Endothelial cell of umbilical vein (primary cell): ENCODE measurements at regions not wholly inside any gene's neighbourhood (a gene's known extent, or its start where the extent isn't known, plus 50 kb on each side); places are given as distances from the start of the nearest gene placed in this dataset.
A peak's percentile ranks its signal among the peaks of the same experiment; 100 is the strongest.

ENCODE experiments used
- BruUV-seq: library from RNA; stranded (reverse); fragments of 400-500 nt; replicated peaks from 2 replicates; lab custom pipeline; 2021; lab: Mats Ljungman, UMichigan
- CTCF ChIA-PET: fragments of 300-600, 350-600 bp; sonication (Branson Sonifier 250); formaldehyde crosslinking; loops from one replicate; lab custom pipeline; 2021; ENCODE audit warnings: antibody characterized with exemption, inconsistent platforms; lab: Charles Lee
- POLR2A ChIA-PET: fragments of 300-600, 350-600 bp; sonication (Branson Sonifier 250); formaldehyde crosslinking; loops from one replicate; lab custom pipeline; 2021; ENCODE audit warnings: antibody characterized with exemption, inconsistent platforms; lab: Charles Lee
- DNase-seq: peaks from one replicate; pipeline ENCODE4 v3.0.0-alpha.2; 2011; ENCODE audit warnings: low read depth, low spot score
- FAIRE-seq: peaks from 2 replicates; lab custom pipeline; 2011; peaks lifted over from hg19 to GRCh38; lab: Jason Lieb, UNC
- H2AFZ ChIP-seq: 2 replicates; pipeline ENCODE4 v1.6.0; 2012; ENCODE audit warnings: low read depth, low read length, control low read depth, inconsistent platforms
- H3K27ac ChIP-seq: 2 replicates; pipeline ENCODE4 v1.5.1; 2011; ENCODE audit warnings: low read depth, mild to moderate bottlenecking, control low read depth, low read length, moderate library complexity; ENCODE audit not compliant: insufficient read depth
- H3K27me3 ChIP-seq, 2 experiments: 2 replicates each; pipeline versions ENCODE4 v1.6.0 to v1.6.1; 2011; ENCODE audit warnings: low read length in 2 of 2, mixed read lengths in 1 of 2; ENCODE audit not compliant: control insufficient read depth in 2 of 2, insufficient read depth in 2 of 2
- H3K36me3 ChIP-seq, 2 experiments: 2 replicates in 1 of 2; 3 replicates in 1 of 2; pipeline ENCODE4 v1.5.1; 2011; ENCODE audit warnings: low read length in 2 of 2, mild to moderate bottlenecking in 1 of 2, moderate library complexity in 1 of 2; ENCODE audit not compliant: control insufficient read depth in 2 of 2, insufficient read depth in 2 of 2; ENCODE audit errors: extremely low read depth in 1 of 2
- H3K4me1 ChIP-seq: 3 replicates; pipeline ENCODE4 v1.5.1; 2011; ENCODE audit warnings: mild to moderate bottlenecking, low read length; ENCODE audit not compliant: control insufficient read depth, insufficient read depth; ENCODE audit errors: extremely low read depth
- H3K4me2 ChIP-seq: 2 replicates; pipeline ENCODE4 v1.6.1; 2011; ENCODE audit warnings: low read length, control low read depth, mixed read lengths; ENCODE audit not compliant: insufficient read depth
- H3K4me3 ChIP-seq, 3 experiments: fragments of 200-600 bp in 1 of 3; sonication (generic), shearing (Covaris generic) in 1 of 3; replicated peaks in 1 of 3; 2 replicates each; pipeline ENCODE4 v1.5.1; 2011 to 2016; ENCODE audit warnings: control low read depth in 3 of 3, low read length in 3 of 3, mild to moderate bottlenecking in 2 of 3, inconsistent platforms in 1 of 3, low read depth in 1 of 3, moderate library complexity in 1 of 3; ENCODE audit not compliant: insufficient read depth in 1 of 3
- H3K79me2 ChIP-seq: 2 replicates; pipeline ENCODE4 v1.6.0; 2012; ENCODE audit warnings: low read length, inconsistent platforms; ENCODE audit not compliant: control insufficient read depth, insufficient read depth
- H3K9ac ChIP-seq: replicated peaks from 2 replicates; pipeline ENCODE3; 2011; ENCODE audit warnings: low read length, control low read depth; ENCODE audit not compliant: insufficient read depth; ENCODE audit errors: extremely low read depth
- H3K9me1 ChIP-seq: replicated peaks from 3 replicates; pipeline ENCODE4 v1.6.0; 2011; ENCODE audit warnings: mild to moderate bottlenecking, low read length; ENCODE audit not compliant: control insufficient read depth, insufficient read depth; ENCODE audit errors: extremely low read depth
- H3K9me3 ChIP-seq: replicated peaks from 2 replicates; pipeline ENCODE4 v1.5.1; 2012; ENCODE audit warnings: low read length, inconsistent platforms; ENCODE audit not compliant: control insufficient read depth, insufficient read depth
- H4K20me1 ChIP-seq: replicated peaks from 2 replicates; pipeline ENCODE3; 2011; ENCODE audit warnings: mild to moderate bottlenecking, low read length; ENCODE audit not compliant: control insufficient read depth, insufficient read depth; ENCODE audit errors: extremely low read depth
- GATA2 ChIP-seq: IDR thresholded peaks from 2 replicates; pipeline ENCODE4 v1.7.0; 2011; ENCODE audit warnings: low read depth, mild to moderate bottlenecking, moderate library complexity, mixed read lengths, low read length; ENCODE audit not compliant: insufficient read length, insufficient read depth
- POLR2A ChIP-seq: IDR thresholded peaks from 2 replicates; pipeline ENCODE4 v1.6.1; 2012; ENCODE audit warnings: low read depth, mild to moderate bottlenecking, control low read depth, low read length
- POLR2AphosphoS5 ChIP-seq: IDR thresholded peaks from 2 replicates; pipeline ENCODE4 v1.6.1; 2012; ENCODE audit warnings: low read depth, mild to moderate bottlenecking, control low read depth, low read length, moderate library complexity; ENCODE audit not compliant: insufficient read depth
- dilution Hi-C: fragments of 300-500 bp; cut with MboI; formaldehyde crosslinking; loops from one replicate; pipeline ENCODE4 v1.15.0; 2019; ENCODE audit warnings: low sequenced_read_pairs; ENCODE audit not compliant: extremely low pct_ligation_motif_present
- intact Hi-C: fragments of 100-400 bp; cut with micrococcal nuclease; formaldehyde crosslinking; loops from one replicate; pipeline ENCODE4 v1.10.0; 2022
- TF ChIP-seq, protein P1 (sequence below): IDR thresholded peaks from 2 replicates; pipeline ENCODE4 v1.6.1; 2011; ENCODE audit not compliant: insufficient read depth, insufficient read length
- TF ChIP-seq, protein P2 (sequence below), 2 donors: IDR thresholded peaks; 1 replicate in 1 of 2; 2 replicates in 1 of 2; pipeline ENCODE4 v1.5.1; 2011; ENCODE audit warnings: low read length in 2 of 2, mild to moderate bottlenecking in 2 of 2, moderate library complexity in 2 of 2, control low read depth in 1 of 2, inconsistent platforms in 1 of 2, low read depth in 1 of 2; ENCODE audit not compliant: insufficient read depth in 1 of 2; ENCODE audit errors: extremely low read depth in 1 of 2

DNA sequence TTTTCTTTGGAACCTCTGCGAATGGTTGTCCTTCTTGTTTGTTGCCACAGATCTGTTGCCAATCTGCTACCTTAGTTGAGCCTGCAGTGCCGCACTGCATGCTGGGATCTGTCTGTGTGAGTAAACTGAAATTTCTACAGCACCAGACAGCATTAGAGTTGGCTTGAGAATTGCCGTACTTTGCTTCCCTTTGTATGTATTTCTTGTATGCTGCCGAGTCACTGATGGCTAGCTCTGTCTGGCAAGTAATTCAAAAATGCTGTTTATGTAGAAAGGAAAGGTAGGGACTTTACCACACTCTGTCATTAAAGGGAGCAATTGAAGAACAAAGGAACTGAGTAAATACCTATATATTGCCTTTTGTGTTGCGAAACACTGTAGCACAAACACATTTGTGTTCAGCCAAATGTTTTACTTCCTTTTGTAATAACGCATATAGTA, 857.4 kb downstream of the USP25 start:
- Histone ChIP-seq H3K4me2 (peak overlapping the region; percentile 94), H2AFZ (peak overlapping the region; percentile 88), H4K20me1 (no peaks in the 10 kb centered on the region), H3K36me3 (no peaks in the 10 kb centered on the region), H3K9me3 (no peaks in the 10 kb centered on the region), H3K9me1 (no peaks in the 10 kb centered on the region), H3K27me3 (no peaks in the 10 kb centered on the region), H3K9ac (peak overlapping the region; percentile 66), H3K4me3 (peak overlapping the region in 2 of 3 experiments; percentile 7 to 40), H3K4me1 (peaks cover 34% of the 10 kb centered on the region), H3K27ac (peak overlapping the region; percentile 76), H3K79me2 (no peaks in the 10 kb centered on the region)
- DNase-seq (peak; percentile 85), FAIRE-seq (peak; percentile 63)
- dilution Hi-C loops (no loop called here), intact Hi-C loops (loop anchor here (5.0 kb wide), 1 partner anchor 55 kb away; no protein-coding TSS in a partner anchor)
- POLR2A ChIA-PET: interaction anchor here (0.6 kb wide), 1 partner anchor 15 kb away, joined by 4 read pairs; no protein-coding TSS in a partner anchor
- BruUV-seq: TSS peak; percentile 51
- CTCF ChIA-PET: interaction anchor here (1.0 to 1.9 kb wide), 4 partner anchors 8 to 19 kb away, joined by 3 to 7 read pairs (median 4); no protein-coding TSS in a partner anchor
- TF ChIP-seq POLR2AphosphoS5: no peak
- no peak for TF ChIP-seq GATA2
- TF ChIP-seq POLR2A: no peak
- TF ChIP-seq, protein P1, sequence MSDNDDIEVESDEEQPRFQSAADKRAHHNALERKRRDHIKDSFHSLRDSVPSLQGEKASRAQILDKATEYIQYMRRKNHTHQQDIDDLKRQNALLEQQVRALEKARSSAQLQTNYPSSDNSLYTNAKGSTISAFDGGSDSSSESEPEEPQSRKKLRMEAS: no peak
- TF ChIP-seq, protein P2, sequence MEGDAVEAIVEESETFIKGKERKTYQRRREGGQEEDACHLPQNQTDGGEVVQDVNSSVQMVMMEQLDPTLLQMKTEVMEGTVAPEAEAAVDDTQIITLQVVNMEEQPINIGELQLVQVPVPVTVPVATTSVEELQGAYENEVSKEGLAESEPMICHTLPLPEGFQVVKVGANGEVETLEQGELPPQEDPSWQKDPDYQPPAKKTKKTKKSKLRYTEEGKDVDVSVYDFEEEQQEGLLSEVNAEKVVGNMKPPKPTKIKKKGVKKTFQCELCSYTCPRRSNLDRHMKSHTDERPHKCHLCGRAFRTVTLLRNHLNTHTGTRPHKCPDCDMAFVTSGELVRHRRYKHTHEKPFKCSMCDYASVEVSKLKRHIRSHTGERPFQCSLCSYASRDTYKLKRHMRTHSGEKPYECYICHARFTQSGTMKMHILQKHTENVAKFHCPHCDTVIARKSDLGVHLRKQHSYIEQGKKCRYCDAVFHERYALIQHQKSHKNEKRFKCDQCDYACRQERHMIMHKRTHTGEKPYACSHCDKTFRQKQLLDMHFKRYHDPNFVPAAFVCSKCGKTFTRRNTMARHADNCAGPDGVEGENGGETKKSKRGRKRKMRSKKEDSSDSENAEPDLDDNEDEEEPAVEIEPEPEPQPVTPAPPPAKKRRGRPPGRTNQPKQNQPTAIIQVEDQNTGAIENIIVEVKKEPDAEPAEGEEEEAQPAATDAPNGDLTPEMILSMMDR (IDR thresholded peaks at IDR 0.05; ENCODE audit: extremely low read depth in 1 of 2, insufficient read depth in 1 of 2, low read depth in 1 of 2, low read length in 2 of 2): no peak
